SH-SY5Y (cell line): ENCODE measurements at regions not wholly inside any gene's neighbourhood (a gene's known extent, or its start where the extent isn't known, plus 50 kb on each side); places are given as distances from the start of the nearest gene placed in this dataset.

ENCODE experiments used
- GATA2 ChIP-seq: IDR thresholded peaks from 2 replicates; pipeline ENCODE4 v1.6.1; 2011; ENCODE audit warnings: mild to moderate bottlenecking, low read depth, low read length
- GATA3 ChIP-seq: IDR thresholded peaks from 2 replicates; pipeline ENCODE4 v1.6.1; 2011; ENCODE audit warnings: low read depth, mild to moderate bottlenecking, low read length, moderate library complexity

DNA sequence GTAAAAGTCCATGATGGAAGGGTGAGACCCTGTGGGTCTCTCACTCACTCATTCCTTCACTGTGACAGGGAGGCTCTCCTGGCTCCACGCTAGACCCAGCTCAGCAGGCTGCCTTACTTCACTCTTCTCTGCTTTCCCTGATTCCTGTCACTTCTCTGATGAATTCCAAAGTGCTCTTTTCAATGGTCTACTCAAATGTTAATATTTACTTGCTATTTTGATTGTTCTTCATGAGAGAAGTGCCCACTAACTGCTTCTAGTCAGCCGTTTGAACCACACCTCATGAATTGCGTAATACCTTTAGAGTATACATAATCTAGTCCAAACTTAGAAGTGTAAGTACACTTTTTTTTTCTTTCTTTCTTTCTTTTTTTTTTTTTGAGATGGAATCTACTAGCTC lies 1350.2 kb upstream of the RAG2 start:
- TF ChIP-seq GATA2 (no peak), GATA3 (no peak)
